ENCODE measurements at regions not wholly inside any gene's neighbourhood (a gene's known extent, or its start where the extent isn't known, plus 50 kb on each side); places are given as distances from the start of the nearest gene placed in this dataset.

GRCh38 chr6:11315743-11316437 is 83.4 kb upstream of the NEDD9 start:
- no peak overlapping the region for H3K4ac ChIP-seq (ENCODE audit: low read depth, low read length)
- H3K36me3 ChIP-seq (ENCODE audit: control insufficient read depth, insufficient read depth, low read length), result no peaks in the 10 kb centered on the region
- no peaks in the 10 kb centered on the region for H3K79me2 ChIP-seq (ENCODE audit: control insufficient read depth, insufficient read depth, low read length)
- no peak overlapping the region for H3K27ac ChIP-seq (ENCODE audit: low read depth, low read length)
- no peak overlapping the region for H2BK5ac ChIP-seq (ENCODE audit: low read length)
- H2BK15ac ChIP-seq (replicated peaks; ENCODE audit: low read depth), result no peak overlapping the region
- no peak overlapping the region for H2BK120ac ChIP-seq (ENCODE audit: low read depth, low read length)
- no peaks in the 10 kb centered on the region for H3K79me1 ChIP-seq (ENCODE audit: low read length)
- H2AK5ac ChIP-seq (ENCODE audit: low read length), result no peak overlapping the region
- H3K23ac ChIP-seq (ENCODE audit: low read length), result no peak overlapping the region
- H4K5ac ChIP-seq (ENCODE audit: low read length), result no peak overlapping the region
- H3K4me1 ChIP-seq (ENCODE audit: control insufficient read depth, low read depth, low read length), result no peaks in the 10 kb centered on the region
- no peak overlapping the region for H4K8ac ChIP-seq (ENCODE audit: low read depth, low read length)
- H3K27me3 ChIP-seq (ENCODE audit: insufficient read depth, low read length, poor library complexity), result no peaks in the 10 kb centered on the region
- no CpG with 5 or more reads among the region's 5 CpGs for WGBS (ENCODE audit: extremely low coverage, insufficient coverage, low lambda C conversion rate)
- no peak overlapping the region for H3K18ac ChIP-seq (ENCODE audit: low read length)
- H3K4me2 ChIP-seq (ENCODE audit: low read length), result no peak overlapping the region
- no peak overlapping the region for H3K56ac ChIP-seq (ENCODE audit: low read length)
- no peak overlapping the region for H3K9ac ChIP-seq (ENCODE audit: low read length)
- no peak overlapping the region for H3K4me3 ChIP-seq (ENCODE audit: low read length)
- no peak for DNase-seq

GRCh38 chr6:11313207-11313606 is 80.7 kb upstream of the NEDD9 start:
- Histone ChIP-seq H2BK15ac (replicated peaks; ENCODE audit: low read depth) (no peak overlapping the region), H3K56ac (ENCODE audit: low read length) (no peak overlapping the region), H3K27ac (ENCODE audit: low read depth, low read length) (no peak overlapping the region), H4K5ac (ENCODE audit: low read length) (no peak overlapping the region), H2BK120ac (ENCODE audit: low read depth, low read length) (no peak overlapping the region), H3K27me3 (ENCODE audit: insufficient read depth, low read length, poor library complexity) (no peaks in the 10 kb centered on the region), H3K4ac (ENCODE audit: low read depth, low read length) (no peak overlapping the region), H3K18ac (ENCODE audit: low read length) (no peak overlapping the region), H2BK5ac (ENCODE audit: low read length) (no peak overlapping the region), H3K23ac (ENCODE audit: low read length) (no peak overlapping the region), H3K79me1 (ENCODE audit: low read length) (no peaks in the 10 kb centered on the region), H3K9ac (ENCODE audit: low read length) (no peak overlapping the region), H4K8ac (ENCODE audit: low read depth, low read length) (no peak overlapping the region), H3K36me3 (ENCODE audit: control insufficient read depth, insufficient read depth, low read length) (no peaks in the 10 kb centered on the region), H3K79me2 (ENCODE audit: control insufficient read depth, insufficient read depth, low read length) (no peaks in the 10 kb centered on the region), H3K4me3 (ENCODE audit: low read length) (no peak overlapping the region), H3K4me2 (ENCODE audit: low read length) (no peak overlapping the region), H3K4me1 (ENCODE audit: control insufficient read depth, low read depth, low read length) (no peaks in the 10 kb centered on the region), H2AK5ac (ENCODE audit: low read length) (no peak overlapping the region)
- WGBS (ENCODE audit: extremely low coverage, insufficient coverage, low lambda C conversion rate), result 100% methylated on average over 1 of the region's 1 CpG
- no peak for DNase-seq

DNA sequence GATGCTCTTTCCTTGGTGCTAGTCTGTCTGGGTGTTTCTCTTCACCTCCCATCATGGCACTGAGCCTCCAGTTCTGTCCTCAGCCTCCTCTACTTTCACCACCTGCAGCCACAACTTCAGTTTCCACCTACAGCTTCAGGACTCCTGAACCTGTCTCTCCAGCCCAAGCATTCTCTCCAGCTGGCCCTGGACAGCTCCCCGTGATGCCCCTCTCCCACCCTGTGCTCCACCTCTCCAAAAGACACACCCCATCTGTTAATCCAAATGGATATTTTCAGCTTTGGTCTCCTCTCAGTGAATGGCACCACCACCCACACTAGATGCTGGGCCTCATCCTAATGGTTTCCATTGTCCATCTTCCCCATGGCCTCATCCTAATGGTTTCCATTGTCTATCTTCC is 79.5 kb upstream of the NEDD9 start:
- Histone ChIP-seq H2BK15ac (replicated peaks; ENCODE audit: low read depth) (no peak overlapping the region), H3K4me3 (ENCODE audit: low read length) (no peak overlapping the region), H3K18ac (ENCODE audit: low read length) (no peak overlapping the region), H3K4me1 (ENCODE audit: control insufficient read depth, low read depth, low read length) (no peaks in the 10 kb centered on the region), H3K79me2 (ENCODE audit: control insufficient read depth, insufficient read depth, low read length) (no peaks in the 10 kb centered on the region), H3K23ac (ENCODE audit: low read length) (no peak overlapping the region), H2AK5ac (ENCODE audit: low read length) (no peak overlapping the region), H3K27me3 (ENCODE audit: insufficient read depth, low read length, poor library complexity) (no peaks in the 10 kb centered on the region), H4K5ac (ENCODE audit: low read length) (no peak overlapping the region), H3K79me1 (ENCODE audit: low read length) (no peaks in the 10 kb centered on the region), H2BK120ac (ENCODE audit: low read depth, low read length) (no peak overlapping the region), H3K27ac (ENCODE audit: low read depth, low read length) (no peak overlapping the region), H3K4me2 (ENCODE audit: low read length) (no peak overlapping the region), H2BK5ac (ENCODE audit: low read length) (no peak overlapping the region), H3K4ac (ENCODE audit: low read depth, low read length) (no peak overlapping the region), H3K9ac (ENCODE audit: low read length) (no peak overlapping the region), H4K8ac (ENCODE audit: low read depth, low read length) (no peak overlapping the region), H3K36me3 (ENCODE audit: control insufficient read depth, insufficient read depth, low read length) (no peaks in the 10 kb centered on the region), H3K56ac (ENCODE audit: low read length) (no peak overlapping the region)
- WGBS (ENCODE audit: extremely low coverage, insufficient coverage, low lambda C conversion rate), result no CpG with 5 or more reads among the region's 1 CpG
- no peak for DNase-seq

DNA sequence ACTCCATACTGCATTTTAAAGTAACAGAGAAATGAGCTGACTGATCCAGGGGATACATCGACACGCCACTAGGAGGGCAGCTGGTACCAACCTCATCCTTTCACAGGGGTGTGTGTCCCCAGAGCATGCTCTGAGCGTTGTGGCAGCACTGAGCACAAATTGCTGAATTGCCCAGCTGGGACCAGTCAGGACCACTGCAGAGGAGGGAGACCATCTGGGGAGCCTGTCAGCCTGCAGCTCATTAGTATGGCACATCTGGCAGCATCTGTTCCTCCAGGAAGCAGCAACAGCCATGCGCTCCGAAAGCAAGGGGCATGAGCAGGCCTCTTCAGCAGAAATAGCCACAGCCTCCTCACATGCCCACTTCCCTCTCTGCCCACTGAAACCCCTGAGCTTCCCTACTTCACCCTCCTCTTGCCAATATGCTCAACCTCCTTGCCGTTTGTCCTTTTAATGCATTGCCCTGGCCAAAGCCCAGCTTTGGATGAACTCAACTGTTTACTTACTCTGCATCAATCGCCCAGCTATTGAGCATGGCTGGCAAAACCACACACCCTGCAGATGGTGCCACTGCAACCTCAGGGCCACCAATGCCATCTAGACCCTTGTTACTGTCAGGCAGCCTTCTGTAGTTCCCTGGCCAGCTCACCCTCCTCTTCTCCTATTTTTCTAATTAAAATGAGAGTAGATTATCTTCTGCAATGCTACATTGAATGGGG is 77.6 kb upstream of the NEDD9 start:
- peak; percentile 64 for DNase-seq
- H3K79me1 ChIP-seq (ENCODE audit: low read length), result no peaks in the 10 kb centered on the region
- H3K56ac ChIP-seq (ENCODE audit: low read length), result no peak overlapping the region
- H3K4me1 ChIP-seq (ENCODE audit: control insufficient read depth, low read depth, low read length), result no peaks in the 10 kb centered on the region
- H3K4ac ChIP-seq (ENCODE audit: low read depth, low read length), result no peak overlapping the region
- H3K4me3 ChIP-seq (ENCODE audit: low read length), result no peak overlapping the region
- no peaks in the 10 kb centered on the region for H3K79me2 ChIP-seq (ENCODE audit: control insufficient read depth, insufficient read depth, low read length)
- H3K9ac ChIP-seq (ENCODE audit: low read length), result no peak overlapping the region
- no peak overlapping the region for H4K8ac ChIP-seq (ENCODE audit: low read depth, low read length)
- H2BK15ac ChIP-seq (replicated peaks; ENCODE audit: low read depth), result no peak overlapping the region
- H2AK5ac ChIP-seq (ENCODE audit: low read length), result no peak overlapping the region
- H4K5ac ChIP-seq (ENCODE audit: low read length), result no peak overlapping the region
- no peak overlapping the region for H3K18ac ChIP-seq (ENCODE audit: low read length)
- no peak overlapping the region for H3K23ac ChIP-seq (ENCODE audit: low read length)
- no peak overlapping the region for H3K4me2 ChIP-seq (ENCODE audit: low read length)
- H2BK5ac ChIP-seq (ENCODE audit: low read length), result no peak overlapping the region
- no peaks in the 10 kb centered on the region for H3K36me3 ChIP-seq (ENCODE audit: control insufficient read depth, insufficient read depth, low read length)
- WGBS (ENCODE audit: extremely low coverage, insufficient coverage, low lambda C conversion rate), result no CpG with 5 or more reads among the region's 7 CpGs
- no peak overlapping the region for H3K27ac ChIP-seq (ENCODE audit: low read depth, low read length)
- H2BK120ac ChIP-seq (ENCODE audit: low read depth, low read length), result no peak overlapping the region
- no peaks in the 10 kb centered on the region for H3K27me3 ChIP-seq (ENCODE audit: insufficient read depth, low read length, poor library complexity)

- Histone ChIP-seq H3K4me1 (ENCODE audit: control insufficient read depth, low read depth, low read length) (no peaks in the 10 kb centered on the region), H2AK5ac (ENCODE audit: low read length) (no peak overlapping the region), H3K23ac (ENCODE audit: low read length) (no peak overlapping the region), H3K4me3 (ENCODE audit: low read length) (no peak overlapping the region), H4K5ac (ENCODE audit: low read length) (no peak overlapping the region), H3K27me3 (ENCODE audit: insufficient read depth, low read length, poor library complexity) (no peaks in the 10 kb centered on the region), H3K36me3 (ENCODE audit: control insufficient read depth, insufficient read depth, low read length) (no peaks in the 10 kb centered on the region), H3K9ac (ENCODE audit: low read length) (no peak overlapping the region), H3K79me2 (ENCODE audit: control insufficient read depth, insufficient read depth, low read length) (no peaks in the 10 kb centered on the region), H4K8ac (ENCODE audit: low read depth, low read length) (no peak overlapping the region), H3K4ac (ENCODE audit: low read depth, low read length) (no peak overlapping the region), H3K4me2 (ENCODE audit: low read length) (no peak overlapping the region), H3K27ac (ENCODE audit: low read depth, low read length) (no peak overlapping the region), H3K56ac (ENCODE audit: low read length) (no peak overlapping the region), H2BK5ac (ENCODE audit: low read length) (no peak overlapping the region), H2BK120ac (ENCODE audit: low read depth, low read length) (no peak overlapping the region), H3K18ac (ENCODE audit: low read length) (no peak overlapping the region), H2BK15ac (replicated peaks; ENCODE audit: low read depth) (no peak overlapping the region), H3K79me1 (ENCODE audit: low read length) (no peaks in the 10 kb centered on the region)
- no CpG with 5 or more reads among the region's 3 CpGs for WGBS (ENCODE audit: extremely low coverage, insufficient coverage, low lambda C conversion rate)
- DNase-seq, result no peak
Measured at GRCh38 chr6:11307226-11307625, 74.8 kb upstream of the NEDD9 start.

Measured in mesendoderm (in vitro differentiated cells).